DOHH2 (cell line): ENCODE measurements at regions not wholly inside any gene's neighbourhood (a gene's known extent, or its start where the extent isn't known, plus 50 kb on each side); places are given as distances from the start of the nearest gene placed in this dataset.

Source experiments
- H3F3A ChIP-seq: fragments of 200-600 bp; sonication (generic), shearing (Covaris generic); 2 replicates; pipeline ENCODE4 v1.6.0; 2016; ENCODE audit warnings: antibody characterized with exemption, mild to moderate bottlenecking; ENCODE audit not compliant: control insufficient read depth, insufficient read depth
- H3K27ac ChIP-seq: fragments of 200-600 bp; sonication (generic); 2 replicates; pipeline ENCODE4 v1.5.1; 2014; ENCODE audit warnings: low read depth, mild to moderate bottlenecking, low read length, moderate library complexity
- H3K27me3 ChIP-seq: fragments of 200-600 bp; sonication (generic); 2 replicates; pipeline ENCODE4 v1.6.1; 2014; ENCODE audit warnings: mild to moderate bottlenecking, low read length, mixed read lengths; ENCODE audit not compliant: control insufficient read depth
- H3K36me3 ChIP-seq: fragments of 200-600 bp; sonication (generic); 2 replicates; pipeline ENCODE4 v1.6.1; 2014; ENCODE audit warnings: mild to moderate bottlenecking, low read length, moderate library complexity, mixed read lengths; ENCODE audit not compliant: control insufficient read depth
- H3K4me1 ChIP-seq: fragments of 200-600 bp; sonication (generic); 2 replicates; pipeline ENCODE4 v1.6.1; 2014; ENCODE audit warnings: mild to moderate bottlenecking, low read length, mixed read lengths; ENCODE audit not compliant: control insufficient read depth
- H3K4me2 ChIP-seq: fragments of 200-600 bp; sonication (generic); 2 replicates; pipeline ENCODE4 v1.6.0; 2014; ENCODE audit warnings: mild to moderate bottlenecking, low read length, moderate library complexity
- H3K4me3 ChIP-seq: fragments of 200-600 bp; sonication (generic); 2 replicates; pipeline ENCODE4 v1.5.1; 2014; ENCODE audit warnings: mild to moderate bottlenecking, low read length, mixed read lengths
- H3K79me2 ChIP-seq: fragments of 200-600 bp; sonication (generic); 2 replicates; pipeline ENCODE4 v1.6.1; 2014; ENCODE audit warnings: mild to moderate bottlenecking, low read length, mixed read lengths; ENCODE audit not compliant: control insufficient read depth
- H3K9me2 ChIP-seq: fragments of 200-600 bp; sonication (generic); replicated peaks from 2 replicates; pipeline ENCODE4 v1.6.1; 2014; ENCODE audit warnings: mild to moderate bottlenecking, low read length, mixed read lengths; ENCODE audit not compliant: control insufficient read depth
- H3K9me3 ChIP-seq: fragments of 200-600 bp; sonication (generic); 2 replicates; pipeline ENCODE4 v1.6.1; 2014; ENCODE audit warnings: antibody characterized with exemption, low read length, mixed read lengths; ENCODE audit not compliant: control insufficient read depth, insufficient read depth
- H4K20me1 ChIP-seq: fragments of 200-600 bp; sonication (generic); 2 replicates; pipeline ENCODE4 v1.6.0; 2014; ENCODE audit warnings: low read depth, mild to moderate bottlenecking, antibody characterized with exemption, low read length, moderate library complexity; ENCODE audit not compliant: control insufficient read depth, insufficient read depth
- CTCF ChIP-seq: fragments of 200-600 bp; sonication (generic); IDR thresholded peaks from one replicate; pipeline ENCODE4 v1.5.1; 2014; ENCODE audit warnings: antibody characterized with exemption, mild to moderate bottlenecking, low read depth, low read length; ENCODE audit not compliant: poor library complexity, severe bottlenecking
- EZH2phosphoT487 ChIP-seq: fragments of 200-600 bp; sonication (generic); IDR thresholded peaks from 2 replicates; pipeline ENCODE4 v1.6.1; 2017; ENCODE audit warnings: borderline replicate concordance, mild to moderate bottlenecking, antibody characterized with exemption, low read length, moderate library complexity, mixed read lengths

DNA sequence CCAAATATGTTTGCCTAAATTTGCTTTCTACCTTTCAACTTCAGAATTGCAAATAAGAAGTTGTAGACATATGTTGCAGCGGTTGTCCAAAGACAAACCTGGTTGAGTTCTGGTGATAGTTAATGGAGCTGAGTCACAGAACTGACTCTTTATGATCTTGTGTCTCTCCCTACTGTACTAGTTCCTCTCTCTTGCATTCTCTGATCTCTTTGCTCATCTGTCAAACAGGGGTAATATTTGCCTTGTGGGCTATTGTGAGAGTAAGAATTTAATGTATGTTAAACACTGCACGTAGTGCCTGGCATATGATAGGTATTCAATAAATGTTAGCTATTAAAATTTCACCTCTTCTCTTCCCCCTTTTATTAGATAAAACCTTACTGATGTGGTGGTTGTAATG lies 283.5 kb upstream of the RGS6 start:
- no peak overlapping the region for H3K4me2 ChIP-seq
- no peaks in the 10 kb centered on the region for H3K36me3 ChIP-seq
- no peak overlapping the region for H3K27ac ChIP-seq
- H3K27me3 ChIP-seq = no peaks in the 10 kb centered on the region
- H3K4me1 ChIP-seq = no peaks in the 10 kb centered on the region
- H4K20me1 ChIP-seq = no peaks in the 10 kb centered on the region
- TF ChIP-seq CTCF (no peak), EZH2phosphoT487 (no peak)
- no peaks in the 10 kb centered on the region for H3F3A ChIP-seq
- no peaks in the 10 kb centered on the region for H3K9me3 ChIP-seq
- H3K79me2 ChIP-seq = no peaks in the 10 kb centered on the region
- no peak overlapping the region for H3K4me3 ChIP-seq
- no peaks in the 10 kb centered on the region for H3K9me2 ChIP-seq

- no peak for TF ChIP-seq EZH2phosphoT487
- no peak for TF ChIP-seq CTCF
- H4K20me1 ChIP-seq = no peaks in the 10 kb centered on the region
- no peak overlapping the region for H3K27ac ChIP-seq
- no peaks in the 10 kb centered on the region for H3K36me3 ChIP-seq
- no peaks in the 10 kb centered on the region for H3K4me1 ChIP-seq
- no peaks in the 10 kb centered on the region for H3K79me2 ChIP-seq
- H3K4me2 ChIP-seq = no peak overlapping the region
- no peaks in the 10 kb centered on the region for H3K9me2 ChIP-seq
- no peaks in the 10 kb centered on the region for H3F3A ChIP-seq
- no peaks in the 10 kb centered on the region for H3K27me3 ChIP-seq
- no peak overlapping the region for H3K4me3 ChIP-seq
- no peaks in the 10 kb centered on the region for H3K9me3 ChIP-seq
Measured at GRCh38 chr14:71650187-71650755, 282.0 kb upstream of the RGS6 start.

- Histone ChIP-seq H4K20me1 (no peaks in the 10 kb centered on the region), H3K9me2 (no peaks in the 10 kb centered on the region), H3K79me2 (no peaks in the 10 kb centered on the region), H3K27me3 (no peaks in the 10 kb centered on the region), H3K27ac (no peak overlapping the region), H3K36me3 (no peaks in the 10 kb centered on the region), H3K4me1 (no peaks in the 10 kb centered on the region), H3F3A (no peaks in the 10 kb centered on the region), H3K9me3 (no peaks in the 10 kb centered on the region), H3K4me2 (no peak overlapping the region), H3K4me3 (no peak overlapping the region)
- TF ChIP-seq EZH2phosphoT487 (no peak), CTCF (no peak)
Measured at GRCh38 chr14:71651228-71651627, 281.0 kb upstream of the RGS6 start.

DNA sequence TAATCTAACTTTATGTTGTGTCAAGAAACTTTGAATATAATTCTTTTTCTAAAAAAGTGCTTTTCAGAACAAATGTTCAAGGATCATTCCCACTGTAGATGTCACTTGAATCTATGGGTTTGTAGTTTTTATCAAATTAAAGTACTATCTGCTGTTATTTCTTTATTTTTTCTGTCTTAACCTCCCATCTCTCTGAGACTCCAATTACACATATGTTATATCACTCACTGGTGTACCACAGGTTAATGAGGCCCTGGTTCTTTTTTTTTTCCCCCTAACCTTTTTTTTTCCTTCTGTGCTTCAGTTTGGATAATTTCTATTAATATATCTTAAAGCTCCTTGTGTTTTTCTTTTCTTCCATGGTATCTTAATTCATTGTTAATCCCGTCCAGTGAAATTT lies 279.9 kb upstream of the RGS6 start:
- Histone ChIP-seq H3K36me3 (no peaks in the 10 kb centered on the region), H3K4me2 (no peak overlapping the region), H3K9me2 (no peaks in the 10 kb centered on the region), H3K27ac (no peak overlapping the region), H3K79me2 (no peaks in the 10 kb centered on the region), H4K20me1 (no peaks in the 10 kb centered on the region), H3K4me1 (no peaks in the 10 kb centered on the region), H3K4me3 (no peak overlapping the region), H3K9me3 (no peaks in the 10 kb centered on the region), H3K27me3 (no peaks in the 10 kb centered on the region), H3F3A (no peaks in the 10 kb centered on the region)
- no peak for TF ChIP-seq CTCF
- TF ChIP-seq EZH2phosphoT487 = no peak
